ENCODE measurements at regions not wholly inside any gene's neighbourhood (a gene's known extent, or its start where the extent isn't known, plus 50 kb on each side); places are given as distances from the start of the nearest gene placed in this dataset.
"Not testable (repeated sequence)": the region's sequence is repeated elsewhere in the genome, so short reads cannot be mapped to it uniquely, and the experiment has no call there.

DNA sequence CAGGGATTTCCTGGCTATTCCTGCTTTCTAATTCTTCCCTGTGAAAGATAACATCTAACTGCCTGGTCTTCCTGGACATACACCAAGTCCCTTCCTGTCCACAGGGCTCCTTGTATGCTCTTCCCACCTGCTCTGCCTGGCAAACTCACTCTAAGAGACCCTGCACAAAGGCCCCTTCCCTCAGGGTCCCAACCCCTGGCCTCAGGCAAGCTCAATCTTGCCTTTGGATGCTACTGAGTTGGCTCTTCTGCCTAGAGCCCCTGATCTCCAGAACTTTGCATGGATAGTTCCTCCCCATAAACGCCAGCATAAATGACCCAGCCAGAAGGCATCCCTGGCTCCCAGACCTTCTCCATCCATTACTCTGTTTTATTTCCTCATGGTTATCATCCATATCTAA is 98.3 kb upstream of the OTOS start:
- no peak overlapping the region for H3K27ac ChIP-seq
- no peak for TF ChIP-seq ZFX (IDR thresholded peaks at IDR 0.05)
- TF ChIP-seq, protein P1, sequence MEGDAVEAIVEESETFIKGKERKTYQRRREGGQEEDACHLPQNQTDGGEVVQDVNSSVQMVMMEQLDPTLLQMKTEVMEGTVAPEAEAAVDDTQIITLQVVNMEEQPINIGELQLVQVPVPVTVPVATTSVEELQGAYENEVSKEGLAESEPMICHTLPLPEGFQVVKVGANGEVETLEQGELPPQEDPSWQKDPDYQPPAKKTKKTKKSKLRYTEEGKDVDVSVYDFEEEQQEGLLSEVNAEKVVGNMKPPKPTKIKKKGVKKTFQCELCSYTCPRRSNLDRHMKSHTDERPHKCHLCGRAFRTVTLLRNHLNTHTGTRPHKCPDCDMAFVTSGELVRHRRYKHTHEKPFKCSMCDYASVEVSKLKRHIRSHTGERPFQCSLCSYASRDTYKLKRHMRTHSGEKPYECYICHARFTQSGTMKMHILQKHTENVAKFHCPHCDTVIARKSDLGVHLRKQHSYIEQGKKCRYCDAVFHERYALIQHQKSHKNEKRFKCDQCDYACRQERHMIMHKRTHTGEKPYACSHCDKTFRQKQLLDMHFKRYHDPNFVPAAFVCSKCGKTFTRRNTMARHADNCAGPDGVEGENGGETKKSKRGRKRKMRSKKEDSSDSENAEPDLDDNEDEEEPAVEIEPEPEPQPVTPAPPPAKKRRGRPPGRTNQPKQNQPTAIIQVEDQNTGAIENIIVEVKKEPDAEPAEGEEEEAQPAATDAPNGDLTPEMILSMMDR (conservative IDR thresholded peaks at IDR 0.05), result no peak

DNA sequence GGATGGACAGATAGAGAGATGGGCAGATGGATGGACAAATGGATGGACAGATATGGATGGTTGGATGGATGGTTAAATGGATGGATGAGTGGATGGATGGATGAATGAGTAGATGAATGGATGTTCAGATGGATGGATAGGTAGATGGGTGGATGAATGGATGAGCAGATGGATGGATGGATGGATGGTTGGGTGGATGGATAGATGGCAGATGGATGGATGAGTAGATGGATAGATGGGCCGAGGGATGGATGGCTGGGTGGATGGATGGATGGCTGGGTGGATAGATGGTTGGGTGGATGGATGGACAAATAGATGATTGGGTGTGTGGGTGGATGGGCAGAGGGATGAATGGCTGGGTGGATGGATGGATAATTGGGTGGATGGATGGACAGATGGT is 98.9 kb upstream of the OTOS start:
- TF ChIP-seq, protein P1 (conservative IDR thresholded peaks at IDR 0.05), result no peak
- TF ChIP-seq ZFX (IDR thresholded peaks at IDR 0.05), result no peak
- no peak overlapping the region for H3K27ac ChIP-seq

DNA sequence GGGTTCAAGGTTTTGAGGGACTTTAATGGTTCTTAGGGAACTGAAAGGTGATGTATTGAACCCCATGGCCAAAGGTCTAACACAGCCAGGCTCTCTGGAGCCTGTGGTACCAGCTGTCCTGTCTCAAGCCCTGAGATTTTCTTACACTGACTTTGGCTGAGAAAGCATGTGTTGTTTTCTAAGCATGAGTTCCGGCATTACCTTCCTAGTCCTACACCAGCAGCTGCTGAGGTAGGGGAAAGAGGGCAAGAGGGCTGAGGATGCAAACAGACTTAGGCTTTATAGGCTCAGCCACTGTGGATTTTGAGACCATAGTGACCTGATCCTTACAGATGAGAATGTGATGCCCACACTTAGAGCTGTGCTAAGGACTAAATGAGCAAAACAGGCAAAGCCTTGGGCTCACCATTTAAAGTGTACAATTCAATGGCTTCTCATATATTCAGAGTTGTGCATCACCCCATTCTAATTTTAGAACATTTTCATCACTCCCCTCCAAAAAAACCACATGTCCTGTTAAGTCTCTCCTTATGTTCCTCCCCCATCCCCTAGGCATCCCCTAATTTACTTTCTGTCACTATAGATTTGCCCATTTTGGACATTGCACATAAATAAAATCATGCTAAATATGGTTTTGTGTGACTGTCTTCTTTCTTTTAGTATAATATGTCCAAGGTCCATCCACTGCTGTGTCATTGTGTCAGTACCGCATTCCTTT is 99.7 kb upstream of the OTOS start:
- TF ChIP-seq, protein P1 (conservative IDR thresholded peaks at IDR 0.05), result no peak
- TF ChIP-seq ZFX (IDR thresholded peaks at IDR 0.05), result no peak
- no peak overlapping the region for H3K27ac ChIP-seq

DNA sequence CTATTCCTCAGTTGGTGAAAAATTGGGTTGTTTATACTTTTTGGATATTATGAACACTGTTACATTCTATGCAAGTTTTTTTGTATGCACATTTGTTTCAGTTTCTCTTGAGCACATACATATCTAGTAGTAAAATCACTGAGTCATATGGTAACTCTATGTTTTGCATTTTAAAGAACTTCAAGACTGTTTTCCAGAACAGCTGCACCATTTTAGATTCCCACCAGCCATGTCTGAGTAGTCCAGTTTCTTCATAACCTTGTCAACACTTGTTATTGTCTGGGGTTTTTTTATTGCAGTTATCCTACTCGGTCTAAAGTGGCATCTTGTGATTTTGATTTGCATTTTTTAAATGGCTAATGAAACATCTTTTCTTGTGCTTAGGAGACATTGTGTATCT is 100.3 kb upstream of the OTOS start:
- no peak for TF ChIP-seq ZFX (IDR thresholded peaks at IDR 0.05)
- TF ChIP-seq, protein P1 (conservative IDR thresholded peaks at IDR 0.05), result no peak
- H3K27ac ChIP-seq, result no peak overlapping the region

DNA sequence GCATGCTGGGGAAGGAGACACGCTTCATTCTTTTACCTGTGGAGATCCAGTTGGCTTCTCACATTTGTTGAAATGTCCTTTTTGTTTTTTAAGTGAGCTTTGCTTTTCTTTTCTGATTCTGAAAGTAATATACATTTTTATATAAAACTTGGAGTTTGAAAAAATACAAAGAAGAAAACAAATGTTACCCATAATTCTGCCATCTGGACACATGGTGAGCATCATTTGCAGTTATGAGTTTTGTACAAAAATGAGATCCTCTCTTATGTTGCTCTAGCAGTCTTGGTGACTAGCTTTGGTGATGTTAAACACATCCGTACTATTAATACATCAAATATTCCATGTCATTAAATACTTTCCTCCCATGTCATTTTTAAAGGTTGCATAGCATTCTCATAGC is 101.1 kb upstream of the OTOS start:
- no peak overlapping the region for H3K27ac ChIP-seq
- TF ChIP-seq, protein P1 (conservative IDR thresholded peaks at IDR 0.05), result no peak
- TF ChIP-seq ZFX (IDR thresholded peaks at IDR 0.05), result no peak

DNA sequence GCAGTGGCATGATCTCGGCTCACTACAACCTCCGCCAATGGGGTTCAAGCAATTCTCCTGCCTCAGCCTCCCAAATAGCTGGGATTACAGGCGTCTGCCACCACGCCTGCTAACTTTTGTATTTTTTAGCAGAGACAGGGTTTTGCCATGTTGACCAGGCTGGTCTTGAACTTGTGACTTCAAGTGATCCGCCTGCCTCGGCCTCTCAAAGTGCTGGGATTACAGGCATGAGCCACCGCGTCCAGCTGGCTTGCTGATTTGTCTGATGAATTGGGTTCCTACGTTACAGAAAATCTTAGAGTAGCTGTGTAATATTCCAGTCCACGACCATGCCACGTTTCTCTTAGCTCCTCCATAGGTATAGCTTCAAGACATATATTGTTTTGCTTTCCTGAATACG is 102.6 kb upstream of the OTOS start:
- H3K27ac ChIP-seq, result not testable (repeated sequence)

DNA sequence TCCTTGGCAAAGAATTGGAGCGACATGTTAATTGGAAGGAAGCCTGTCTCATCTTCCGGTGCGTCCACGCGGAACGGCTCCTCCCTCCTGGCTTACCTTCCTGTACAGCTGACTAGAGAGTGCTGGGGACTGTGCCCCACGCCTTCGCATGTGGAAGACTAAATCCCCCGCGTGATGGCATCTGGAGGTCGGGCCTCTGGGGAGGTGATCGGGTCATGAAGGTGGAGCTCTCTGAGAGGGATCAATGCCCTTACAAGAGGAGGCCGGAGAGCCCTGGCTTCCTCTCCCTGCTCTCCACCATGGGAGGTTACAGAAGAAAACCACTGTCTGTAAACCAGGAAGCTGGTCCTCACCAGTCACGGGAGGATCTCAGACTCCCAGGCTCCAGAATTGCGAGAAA is 104.1 kb upstream of the OTOS start:
- no peak overlapping the region for H3K27ac ChIP-seq
- no peak for TF ChIP-seq ZFX (IDR thresholded peaks at IDR 0.05)
- TF ChIP-seq, protein P1 (conservative IDR thresholded peaks at IDR 0.05), result no peak

DNA sequence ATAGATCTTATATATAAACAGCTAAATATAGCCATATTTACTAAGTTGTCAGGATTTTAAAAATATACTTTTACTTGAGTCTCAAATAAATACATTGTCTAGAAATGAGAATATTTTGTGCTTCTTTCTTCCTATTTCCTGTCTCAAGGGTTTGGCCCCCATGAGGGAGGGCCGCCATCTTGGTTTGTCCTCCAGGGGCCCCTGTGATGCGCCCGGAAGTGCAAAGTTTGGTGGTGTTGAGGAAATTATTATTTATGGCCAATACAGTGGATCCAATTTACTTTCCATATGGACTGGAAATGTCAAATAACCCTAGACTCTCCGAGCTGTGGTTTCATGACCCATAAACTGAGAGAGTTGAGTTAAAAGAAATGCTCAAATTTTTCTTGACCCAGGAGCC is 104.7 kb upstream of the OTOS start:
- H3K27ac ChIP-seq, result no peak overlapping the region
- TF ChIP-seq, protein P1 (conservative IDR thresholded peaks at IDR 0.05), result no peak
- no peak for TF ChIP-seq ZFX (IDR thresholded peaks at IDR 0.05)

Data from C4-2B (cell line).